ENCODE measurements at regions not wholly inside any gene's neighbourhood (a gene's known extent, or its start where the extent isn't known, plus 50 kb on each side); places are given as distances from the start of the nearest gene placed in this dataset.

GRCh38 chr5:120327180-120327579 lies 136.9 kb upstream of the PRR16 start (continued):
- TF ChIP-seq ZNF609 (CRISPR knock-in tag; IDR thresholded peaks at IDR 0.05; ENCODE audit: borderline replicate concordance) (no peak), PHTF2 (CRISPR knock-in tag; IDR thresholded peaks at IDR 0.05) (no peak), ZKSCAN8 (CRISPR knock-in tag; IDR thresholded peaks at IDR 0.05) (no peak), CHD2 (IDR thresholded peaks at IDR 0.05; ENCODE audit: low read depth, low read length) (no peak), ZNF324 (CRISPR knock-in tag; IDR thresholded peaks at IDR 0.05) (no peak), MYC (IDR thresholded peaks at IDR 0.05; ENCODE audit: low read depth, low read length) (no peak), MYC (CRISPR knock-in tag; IDR thresholded peaks at IDR 0.05; ENCODE audit: borderline replicate concordance, low read depth) (no peak), HDAC2 (IDR thresholded peaks at IDR 0.05) (no peak), ZC3H11A (IDR thresholded peaks at IDR 0.05; ENCODE audit: low read depth, low read length) (no peak)

All from K562 (cell line).